Progenitor cell of endocrine pancreas (in vitro differentiated cells): ENCODE measurements at regions not wholly inside any gene's neighbourhood (a gene's known extent, or its start where the extent isn't known, plus 50 kb on each side); places are given as distances from the start of the nearest gene placed in this dataset.

Experiments used
- DNase-seq: peaks from one replicate; pipeline ENCODE4 v3.0.0; 2021; ENCODE audit warnings: low spot score; ENCODE audit not compliant: unreplicated experiment
- H3K27ac Mint-ChIP-seq: 2 replicates; pipeline ENCODE4 v1.8.0; 2021; ENCODE audit warnings: mild to moderate bottlenecking, moderate library complexity, mixed read lengths
- H3K27me3 Mint-ChIP-seq: 2 replicates; pipeline ENCODE4 v1.8.0; 2021; ENCODE audit warnings: mixed read lengths
- H3K36me3 Mint-ChIP-seq: 2 replicates; pipeline ENCODE4 v1.8.0; 2022; ENCODE audit warnings: mixed read lengths; ENCODE audit not compliant: insufficient read depth
- H3K4me1 Mint-ChIP-seq: 2 replicates; pipeline ENCODE4 v1.8.0; 2021; ENCODE audit warnings: low read depth, mixed read lengths
- H3K4me3 Mint-ChIP-seq: 2 replicates; pipeline ENCODE4 v1.8.0; 2021; ENCODE audit warnings: low read depth, mild to moderate bottlenecking, moderate library complexity, mixed read lengths
- H3K9me3 Mint-ChIP-seq: 2 replicates; pipeline ENCODE4 v1.8.0; 2021; ENCODE audit warnings: low read depth, mixed read lengths
- CTCF ChIP-seq: fragments of 200-600 bp; sonication (generic); IDR thresholded peaks from one replicate; pipeline ENCODE4 v1.5.0; 2021; ENCODE audit warnings: antibody characterized with exemption, mild to moderate bottlenecking; ENCODE audit not compliant: unreplicated experiment

- no peak for TF ChIP-seq CTCF
- H3K27me3 Mint-ChIP-seq: no peaks in the 10 kb centered on the region
- no peaks in the 10 kb centered on the region for H3K4me1 Mint-ChIP-seq
- H3K4me3 Mint-ChIP-seq: no peak overlapping the region
- DNase-seq: no peak
- H3K27ac Mint-ChIP-seq: no peak overlapping the region
- H3K9me3 Mint-ChIP-seq: no peaks in the 10 kb centered on the region
- H3K36me3 Mint-ChIP-seq: no peaks in the 10 kb centered on the region
Measured at GRCh38 chr13:103410002-103410401, 343.8 kb upstream of the SLC10A2 start.

GRCh38 chr13:103406967-103407366 is 340.8 kb upstream of the SLC10A2 start:
- H3K9me3 Mint-ChIP-seq: peaks cover 5% of the 10 kb centered on the region
- TF ChIP-seq CTCF: no peak

GRCh38 chr13:103405297-103405696 is 339.1 kb upstream of the SLC10A2 start:
- no peak for DNase-seq
- Mint-ChIP-seq H3K4me1 (no peaks in the 10 kb centered on the region), H3K36me3 (no peaks in the 10 kb centered on the region), H3K27me3 (no peaks in the 10 kb centered on the region), H3K4me3 (no peak overlapping the region), H3K27ac (no peak overlapping the region), H3K9me3 (peaks cover 12% of the 10 kb centered on the region)
- no peak for TF ChIP-seq CTCF

More at GRCh38 chr13:103406967-103407366, 340.8 kb upstream of the SLC10A2 start:
- Mint-ChIP-seq H3K27ac (no peak overlapping the region), H3K4me3 (no peak overlapping the region), H3K27me3 (no peaks in the 10 kb centered on the region), H3K36me3 (no peaks in the 10 kb centered on the region), H3K4me1 (no peaks in the 10 kb centered on the region)
- no peak for DNase-seq

GRCh38 chr13:103403814-103404213 is 337.6 kb upstream of the SLC10A2 start:
- H3K4me3 Mint-ChIP-seq: no peak overlapping the region
- H3K27me3 Mint-ChIP-seq: no peaks in the 10 kb centered on the region
- no peaks in the 10 kb centered on the region for H3K4me1 Mint-ChIP-seq
- no peak overlapping the region for H3K27ac Mint-ChIP-seq
- H3K36me3 Mint-ChIP-seq: no peaks in the 10 kb centered on the region
- TF ChIP-seq CTCF: no peak
- peaks cover 15% of the 10 kb centered on the region for H3K9me3 Mint-ChIP-seq
- DNase-seq: no peak

GRCh38 chr13:103403148-103403740 is 337.0 kb upstream of the SLC10A2 start:
- TF ChIP-seq CTCF: no peak
- H3K9me3 Mint-ChIP-seq: peaks cover 16% of the 10 kb centered on the region
- H3K27ac Mint-ChIP-seq: no peak overlapping the region
- no peaks in the 10 kb centered on the region for H3K27me3 Mint-ChIP-seq
- no peaks in the 10 kb centered on the region for H3K4me1 Mint-ChIP-seq
- H3K4me3 Mint-ChIP-seq: no peak overlapping the region
- no peaks in the 10 kb centered on the region for H3K36me3 Mint-ChIP-seq
- DNase-seq: no peak
